GM23338 (cell line): ENCODE measurements at regions not wholly inside any gene's neighbourhood (a gene's known extent, or its start where the extent isn't known, plus 50 kb on each side); places are given as distances from the start of the nearest gene placed in this dataset.

Source experiments
- ATAC-seq: fragments of 200-7000 bp; cut with Tn5 transposase; 3 replicates; pipeline ENCODE4 v1.9.1; 2020
- DNase-seq: peaks from one replicate; pipeline ENCODE4 v3.0.0-alpha.2; 2015; ENCODE audit warnings: low spot score
- H2AFZ ChIP-seq: fragments of 200-600 bp; sonication (generic); 2 replicates; pipeline ENCODE4 v1.8.0; 2016; ENCODE audit warnings: antibody characterized with exemption, mild to moderate bottlenecking, moderate library complexity
- H3F3A ChIP-seq: fragments of 200-600 bp; sonication (generic); replicated peaks from 2 replicates; pipeline ENCODE4 v1.8.0; 2017; ENCODE audit warnings: antibody characterized with exemption, mixed run types, low read depth
- H3K27ac ChIP-seq: fragments of 200-600 bp; sonication (generic); 2 replicates; pipeline ENCODE4 v1.6.1; 2016; ENCODE audit warnings: low read depth
- H3K27me3 ChIP-seq: fragments of 200-600 bp; sonication (generic); 2 replicates; pipeline ENCODE4 v1.8.0; 2016; ENCODE audit warnings: mild to moderate bottlenecking, mixed run types, moderate library complexity; ENCODE audit not compliant: insufficient read depth
- H3K36me3 ChIP-seq: fragments of 200-600 bp; sonication (generic); 2 replicates; pipeline ENCODE4 v1.8.0; 2016; ENCODE audit warnings: mild to moderate bottlenecking; ENCODE audit not compliant: insufficient read depth
- H3K4me1 ChIP-seq: fragments of 200-600 bp; sonication (generic); 2 replicates; pipeline ENCODE4 v1.8.0; 2016; ENCODE audit warnings: mild to moderate bottlenecking, moderate library complexity; ENCODE audit not compliant: insufficient read depth
- H3K4me2 ChIP-seq: fragments of 200-600 bp; sonication (generic); 2 replicates; pipeline ENCODE4 v1.7.1; 2017; ENCODE audit warnings: mixed run types
- H3K4me3 ChIP-seq: fragments of 200-600 bp; sonication (generic); 2 replicates; pipeline ENCODE4 v1.6.1; 2016; ENCODE audit warnings: mixed run types
- H3K79me2 ChIP-seq: fragments of 200-600 bp; sonication (generic); replicated peaks from 2 replicates; pipeline ENCODE4 v1.8.0; 2017; ENCODE audit warnings: mild to moderate bottlenecking; ENCODE audit not compliant: insufficient read depth
- H3K9me2 ChIP-seq: fragments of 200-600 bp; sonication (generic); 2 replicates; pipeline ENCODE4 v1.8.0; 2017; ENCODE audit not compliant: insufficient read depth
- H4K20me1 ChIP-seq: fragments of 200-600 bp; sonication (generic); replicated peaks from 2 replicates; pipeline ENCODE4 v1.8.0; 2017; ENCODE audit warnings: mild to moderate bottlenecking; ENCODE audit not compliant: insufficient read depth
- H3K27ac Mint-ChIP-seq: 2 replicates; pipeline ENCODE4 v1.8.0; 2020; ENCODE audit warnings: inconsistent platforms, mild to moderate bottlenecking, moderate library complexity, mixed read lengths
- H3K27me3 Mint-ChIP-seq: 3 replicates; pipeline ENCODE4 v1.8.0; 2022; ENCODE audit warnings: low read depth, mild to moderate bottlenecking, moderate library complexity, mixed read lengths, inconsistent platforms; ENCODE audit not compliant: insufficient read depth, poor library complexity
- H3K36me3 Mint-ChIP-seq: 3 replicates; pipeline ENCODE4 v1.8.0; 2021; ENCODE audit warnings: low read depth, mild to moderate bottlenecking, inconsistent platforms, moderate library complexity, mixed read lengths
- H3K4me1 Mint-ChIP-seq: 3 replicates; pipeline ENCODE4 v1.8.0; 2020; ENCODE audit warnings: mild to moderate bottlenecking, inconsistent platforms, mixed read lengths
- H3K4me3 Mint-ChIP-seq: 3 replicates; pipeline ENCODE4 v1.8.0; 2021; ENCODE audit warnings: moderate library complexity, mild to moderate bottlenecking, inconsistent platforms, mixed read lengths
- H3K9me3 Mint-ChIP-seq: 3 replicates; pipeline ENCODE4 v1.8.0; 2020; ENCODE audit warnings: moderate library complexity, mild to moderate bottlenecking, inconsistent platforms, mixed read lengths
- EZH2phosphoT487 ChIP-seq: fragments of 200-600 bp; sonication (generic); IDR thresholded peaks from one replicate; pipeline ENCODE4 v1.8.1; 2018; ENCODE audit warnings: antibody characterized with exemption; ENCODE audit not compliant: unreplicated experiment
- JUNB ChIP-seq: IDR thresholded peaks from one replicate; pipeline ENCODE4 v1.6.1; 2016; ENCODE audit warnings: antibody characterized with exemption; ENCODE audit not compliant: unreplicated experiment
- NANOG ChIP-seq: IDR thresholded peaks from 2 replicates; pipeline ENCODE4 v1.6.1; 2016; ENCODE audit warnings: antibody characterized with exemption, borderline replicate concordance
- POLR2AphosphoS5 ChIP-seq: IDR thresholded peaks from 2 replicates; pipeline ENCODE4 v1.6.1; 2016; ENCODE audit warnings: antibody characterized with exemption, low read depth
- REST ChIP-seq: IDR thresholded peaks from one replicate; pipeline ENCODE4 v1.6.1; 2018; ENCODE audit warnings: antibody characterized with exemption; ENCODE audit not compliant: unreplicated experiment
- STAT1 ChIP-seq: IDR thresholded peaks from one replicate; pipeline ENCODE4 v1.6.1; 2016; ENCODE audit warnings: antibody characterized with exemption; ENCODE audit not compliant: unreplicated experiment
- ZNF331 ChIP-seq: fragments of 250-450 bp; sonication (Bioruptor Pico); IDR thresholded peaks from 2 replicates; pipeline ENCODE4 v1.5.0; 2020; ENCODE audit warnings: low read depth, mild to moderate bottlenecking, moderate library complexity
- ZNF462 ChIP-seq: fragments of 250-450 bp; sonication (Bioruptor Pico); IDR thresholded peaks from 2 replicates; pipeline ENCODE4 v1.5.0; 2020; ENCODE audit warnings: mild to moderate bottlenecking, moderate library complexity

- Mint-ChIP-seq H3K27me3 (no peaks in the 10 kb centered on the region), H3K36me3 (no peaks in the 10 kb centered on the region), H3K4me1 (peaks cover 6% of the 10 kb centered on the region), H3K27ac (no peak overlapping the region), H3K4me3 (no peak overlapping the region), H3K9me3 (peaks cover 8% of the 10 kb centered on the region; the same call in 2 of the 3 replicates)
- DNase-seq: no peak
- ATAC-seq: no peak
- Histone ChIP-seq H3K9me2 (no peaks in the 10 kb centered on the region), H2AFZ (no peak overlapping the region), H4K20me1 (no peaks in the 10 kb centered on the region), H3K4me3 (no peak overlapping the region), H3K4me1 (no peaks in the 10 kb centered on the region), H3K27ac (no peak overlapping the region), H3K4me2 (no peak overlapping the region), H3F3A (no peaks in the 10 kb centered on the region), H3K36me3 (no peaks in the 10 kb centered on the region), H3K27me3 (no peaks in the 10 kb centered on the region), H3K79me2 (no peaks in the 10 kb centered on the region)
- no peak for TF ChIP-seq JUNB
- no peak for TF ChIP-seq STAT1
- TF ChIP-seq POLR2AphosphoS5: no peak
- no peak for TF ChIP-seq NANOG
- TF ChIP-seq REST: no peak
Observed at GRCh38 chr10:52696232-52696631, 76.4 kb downstream of the MBL2 start.

- no peak overlapping the region for H3K27ac Mint-ChIP-seq
- no peaks in the 10 kb centered on the region for H3K9me3 Mint-ChIP-seq
- Histone ChIP-seq H3F3A (no peaks in the 10 kb centered on the region), H3K9me2 (no peaks in the 10 kb centered on the region), H3K79me2 (no peaks in the 10 kb centered on the region), H3K36me3 (no peaks in the 10 kb centered on the region), H3K4me2 (no peak overlapping the region), H2AFZ (no peak overlapping the region), H3K27ac (no peak overlapping the region), H3K4me1 (no peaks in the 10 kb centered on the region), H3K4me3 (no peak overlapping the region), H4K20me1 (no peaks in the 10 kb centered on the region), H3K27me3 (no peaks in the 10 kb centered on the region)
- no peaks in the 10 kb centered on the region for H3K36me3 Mint-ChIP-seq
- ATAC-seq: no peak
- DNase-seq: no peak
- TF ChIP-seq EZH2phosphoT487 (no peak), NANOG (no peak), ZNF331 (CRISPR knock-in tag) (no peak), STAT1 (no peak), ZNF462 (CRISPR knock-in tag) (no peak)
- peaks cover 6% of the 10 kb centered on the region for H3K4me1 Mint-ChIP-seq
- no peaks in the 10 kb centered on the region for H3K27me3 Mint-ChIP-seq
- H3K4me3 Mint-ChIP-seq: no peak overlapping the region
Observed at GRCh38 chr10:52701647-52702046, 70.9 kb downstream of the MBL2 start.
